CD14-positive monocyte (primary cell): ENCODE measurements at regions not wholly inside any gene's neighbourhood (a gene's known extent, or its start where the extent isn't known, plus 50 kb on each side); places are given as distances from the start of the nearest gene placed in this dataset.

ENCODE experiments used
- DNase-seq, 3 donors: peaks; one replicate each; pipeline ENCODE4 v3.0.0-alpha.2; 2011 to 2022
- H2AFZ ChIP-seq: 2 replicates; pipeline ENCODE4 v1.6.0; 2012; ENCODE audit warnings: mild to moderate bottlenecking, low read depth, low read length, inconsistent platforms; ENCODE audit not compliant: insufficient read depth, poor library complexity, severe bottlenecking
- H3K27ac ChIP-seq, 2 donors: 1 replicate in 1 of 2; 2 replicates in 1 of 2; pipeline ENCODE4 v1.5.1; 2012 to 2013; ENCODE audit warnings: low read length in 2 of 2, control low read depth in 1 of 2, inconsistent platforms in 1 of 2, low read depth in 1 of 2, mild to moderate bottlenecking in 1 of 2
- H3K27me3 ChIP-seq, 2 donors: one replicate each; pipeline versions ENCODE4 v1.6.0 to v1.6.1; 2011 to 2013; ENCODE audit warnings: low read length in 2 of 2; ENCODE audit not compliant: control insufficient read depth in 2 of 2, insufficient read depth in 2 of 2
- H3K36me3 ChIP-seq, 2 donors: replicated peaks in 1 of 2; 1 replicate in 1 of 2; 2 replicates in 1 of 2; pipeline versions ENCODE4 v1.5.1 to v1.6.1; 2012 to 2013; ENCODE audit warnings: low read length in 2 of 2, control low read depth in 1 of 2, inconsistent platforms in 1 of 2, mild to moderate bottlenecking in 1 of 2; ENCODE audit not compliant: insufficient read depth in 2 of 2, control insufficient read depth in 1 of 2
- H3K4me1 ChIP-seq, 2 donors: 1 replicate in 1 of 2; 2 replicates in 1 of 2; pipeline versions ENCODE4 v1.5.1 to v1.6.1; 2012 to 2013; ENCODE audit warnings: low read length in 2 of 2, control low read depth in 1 of 2, inconsistent platforms in 1 of 2, mild to moderate bottlenecking in 1 of 2, moderate library complexity in 1 of 2; ENCODE audit not compliant: insufficient read depth in 2 of 2, control insufficient read depth in 1 of 2
- H3K4me2 ChIP-seq: replicated peaks from 2 replicates; pipeline ENCODE3; 2012; ENCODE audit warnings: low read length, moderate library complexity, mild to moderate bottlenecking; ENCODE audit not compliant: poor library complexity, severe bottlenecking; ENCODE audit errors: extremely low read depth
- H3K4me3 ChIP-seq, 3 experiments: fragments of 200-600 bp in 1 of 3; sonication (generic) in 1 of 3; replicated peaks in 1 of 3; 1 replicate in 2 of 3; 2 replicates in 1 of 3; pipeline ENCODE4 v1.5.1; 2011 to 2013; ENCODE audit warnings: low read length in 3 of 3, mild to moderate bottlenecking in 3 of 3, control low read depth in 2 of 3, low read depth in 2 of 3, inconsistent platforms in 1 of 3, moderate library complexity in 1 of 3
- H3K79me2 ChIP-seq: 2 replicates; pipeline ENCODE4 v1.6.0; 2012; ENCODE audit warnings: mild to moderate bottlenecking, control low read depth, inconsistent platforms, low read length, moderate library complexity; ENCODE audit not compliant: insufficient read depth
- H3K9ac ChIP-seq: 2 replicates; pipeline ENCODE4 v1.6.0; 2017; ENCODE audit warnings: low read length, mild to moderate bottlenecking; ENCODE audit not compliant: insufficient read depth, poor library complexity, severe bottlenecking
- H3K9me3 ChIP-seq, 2 donors: replicated peaks in 1 of 2; 1 replicate in 1 of 2; 2 replicates in 1 of 2; pipeline versions ENCODE4 v1.5.1 to v1.6.1; 2012 to 2013; ENCODE audit warnings: low read length in 2 of 2, control low read depth in 1 of 2; ENCODE audit not compliant: control insufficient read depth in 1 of 2, insufficient read depth in 1 of 2
- H4K20me1 ChIP-seq: 2 replicates; pipeline ENCODE4 v1.6.0; 2012; ENCODE audit warnings: mild to moderate bottlenecking, low read length, control low read depth, moderate library complexity; ENCODE audit not compliant: insufficient read depth
- H3K27ac Mint-ChIP-seq, 7 donors: one replicate each; pipeline ENCODE4 v1.8.0; 2020; ENCODE audit warnings: mild to moderate bottlenecking in 7 of 7, mixed read lengths in 7 of 7, moderate library complexity in 6 of 7, inconsistent platforms in 2 of 7
- H3K27me3 Mint-ChIP-seq, 3 donors: one replicate each; pipeline ENCODE4 v1.8.0; 2021 to 2022; ENCODE audit warnings: low read depth in 3 of 3, mild to moderate bottlenecking in 3 of 3, mixed read lengths in 3 of 3, moderate library complexity in 3 of 3, inconsistent platforms in 1 of 3
- H3K36me3 Mint-ChIP-seq, 2 donors: one replicate each; pipeline ENCODE4 v1.8.0; 2020; ENCODE audit warnings: mixed read lengths in 2 of 2, inconsistent platforms in 1 of 2, mild to moderate bottlenecking in 1 of 2
- H3K4me1 Mint-ChIP-seq: one replicate; pipeline ENCODE4 v1.8.0; 2020; ENCODE audit warnings: mild to moderate bottlenecking, mixed read lengths
- H3K4me3 Mint-ChIP-seq, 2 donors: one replicate each; pipeline ENCODE4 v1.8.0; 2020; ENCODE audit warnings: mild to moderate bottlenecking in 2 of 2, mixed read lengths in 2 of 2, moderate library complexity in 1 of 2
- H3K9me3 Mint-ChIP-seq, 7 donors: one replicate each; pipeline ENCODE4 v1.8.0; 2020 to 2022; ENCODE audit warnings: mixed read lengths in 7 of 7, mild to moderate bottlenecking in 6 of 7, moderate library complexity in 6 of 7, inconsistent platforms in 2 of 7
- WGBS: methylation state at CpG from one replicate; pipeline ENCODE4 v1.1.5; 2013; ENCODE audit warnings: missing lambda C conversion rate; ENCODE audit not compliant: insufficient coverage; 5-methylcytosine and 5-hydroxymethylcytosine counted together
- intact Hi-C, 2 donors: fragments of 100-400 bp; cut with micrococcal nuclease; formaldehyde crosslinking; loops; one replicate each; pipeline versions ENCODE4 v1.15.0 to v1.15.1; 2023
- TF ChIP-seq, protein P1 (sequence below): fragments of 200-600 bp; IDR thresholded peaks from one replicate; pipeline ENCODE4 v1.8.0; 2022; ENCODE audit warnings: antibody characterized with exemption, mild to moderate bottlenecking

DNA sequence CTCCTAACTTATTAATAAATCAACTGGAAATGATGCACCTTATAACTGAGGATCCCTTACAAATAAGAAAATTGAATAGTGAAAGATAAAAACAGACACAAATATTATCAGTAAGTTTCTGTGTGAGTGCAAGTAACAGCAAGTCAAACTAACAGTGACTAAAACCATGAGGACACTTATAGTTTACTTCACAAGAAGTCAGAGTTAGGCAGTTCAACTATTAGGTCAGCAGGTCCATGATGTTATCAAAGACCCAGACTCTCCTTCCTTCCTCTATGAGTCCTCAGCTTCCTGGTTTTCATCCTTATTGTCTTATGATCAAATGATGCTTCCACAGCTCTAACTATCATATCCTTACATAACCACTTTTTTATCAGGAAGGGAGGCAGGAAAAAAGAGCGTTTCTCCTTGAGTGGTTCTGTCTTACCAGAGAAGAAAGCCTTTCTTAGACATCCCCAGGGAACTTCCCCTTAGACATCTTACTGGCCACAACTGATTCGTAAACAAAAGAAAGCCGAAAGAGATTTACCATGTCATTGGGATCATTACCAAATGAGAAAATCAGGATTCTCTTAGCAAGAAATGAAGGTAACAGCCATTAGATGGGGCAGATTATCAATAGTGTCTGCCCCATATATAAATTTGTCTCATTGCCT lies 114.3 kb upstream of the LRFN2 start:
- no peaks in the 10 kb centered on the region for H3K79me2 ChIP-seq
- H4K20me1 ChIP-seq, result no peaks in the 10 kb centered on the region
- H3K4me2 ChIP-seq, result no peak overlapping the region
- H3K4me3 Mint-ChIP-seq, result no peak overlapping the region
- no peak overlapping the region for H3K4me3 ChIP-seq
- TF ChIP-seq, protein P1, sequence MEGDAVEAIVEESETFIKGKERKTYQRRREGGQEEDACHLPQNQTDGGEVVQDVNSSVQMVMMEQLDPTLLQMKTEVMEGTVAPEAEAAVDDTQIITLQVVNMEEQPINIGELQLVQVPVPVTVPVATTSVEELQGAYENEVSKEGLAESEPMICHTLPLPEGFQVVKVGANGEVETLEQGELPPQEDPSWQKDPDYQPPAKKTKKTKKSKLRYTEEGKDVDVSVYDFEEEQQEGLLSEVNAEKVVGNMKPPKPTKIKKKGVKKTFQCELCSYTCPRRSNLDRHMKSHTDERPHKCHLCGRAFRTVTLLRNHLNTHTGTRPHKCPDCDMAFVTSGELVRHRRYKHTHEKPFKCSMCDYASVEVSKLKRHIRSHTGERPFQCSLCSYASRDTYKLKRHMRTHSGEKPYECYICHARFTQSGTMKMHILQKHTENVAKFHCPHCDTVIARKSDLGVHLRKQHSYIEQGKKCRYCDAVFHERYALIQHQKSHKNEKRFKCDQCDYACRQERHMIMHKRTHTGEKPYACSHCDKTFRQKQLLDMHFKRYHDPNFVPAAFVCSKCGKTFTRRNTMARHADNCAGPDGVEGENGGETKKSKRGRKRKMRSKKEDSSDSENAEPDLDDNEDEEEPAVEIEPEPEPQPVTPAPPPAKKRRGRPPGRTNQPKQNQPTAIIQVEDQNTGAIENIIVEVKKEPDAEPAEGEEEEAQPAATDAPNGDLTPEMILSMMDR, result no peak
- no peaks in the 10 kb centered on the region for H3K27me3 ChIP-seq
- no peak for DNase-seq
- no peaks in the 10 kb centered on the region for H3K4me1 ChIP-seq
- H3K27ac ChIP-seq, result no peak overlapping the region
- no peak overlapping the region for H2AFZ ChIP-seq
- WGBS, result no CpG with 5 or more reads among the region's 3 CpGs
- H3K4me1 Mint-ChIP-seq, result no peaks in the 10 kb centered on the region
- H3K9me3 Mint-ChIP-seq, result peaks cover 0 to 4% (median 0%) of the 10 kb centered on the region in 7 donors
- peaks cover 9 to 17% (median 16%) of the 10 kb centered on the region in 3 donors for H3K27me3 Mint-ChIP-seq
- H3K36me3 Mint-ChIP-seq, result no peaks in the 10 kb centered on the region
- H3K9ac ChIP-seq, result no peak overlapping the region
- H3K36me3 ChIP-seq, result no peaks in the 10 kb centered on the region
- no peaks in the 10 kb centered on the region for H3K9me3 ChIP-seq
- H3K27ac Mint-ChIP-seq, result no peak overlapping the region
- intact Hi-C loops, result no loop called here

DNA sequence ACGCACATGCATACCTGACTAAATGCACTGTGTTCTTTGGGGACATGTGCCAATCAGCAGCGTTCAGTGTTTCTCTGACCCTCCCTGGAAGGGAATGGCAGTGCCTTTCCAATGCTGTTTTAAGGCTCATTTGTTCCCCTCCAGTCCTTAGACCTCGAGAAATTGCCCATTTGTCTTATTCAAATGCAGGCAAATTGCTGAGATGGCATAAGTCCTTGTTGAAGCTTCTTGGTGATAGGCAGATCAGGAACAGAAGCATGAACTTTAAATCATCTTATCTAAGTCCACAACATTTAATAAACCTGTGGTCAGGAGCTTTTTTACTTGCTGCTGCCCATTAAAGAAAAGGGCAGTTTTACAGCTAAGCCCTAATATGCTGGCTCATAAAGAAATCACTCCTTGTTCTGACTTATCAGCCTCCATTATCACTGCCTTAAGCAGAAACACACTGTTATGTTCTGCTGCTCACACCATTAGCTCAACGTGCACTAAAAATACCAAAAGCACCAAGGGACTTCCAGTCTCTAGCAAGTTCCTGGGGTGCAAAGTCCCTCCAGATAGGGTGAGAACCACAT lies 112.9 kb upstream of the LRFN2 start:
- H3K9ac ChIP-seq, result no peak overlapping the region
- TF ChIP-seq, protein P1, result no peak
- peaks cover 9 to 19% (median 13%) of the 10 kb centered on the region in 3 donors for H3K27me3 Mint-ChIP-seq
- no peaks in the 10 kb centered on the region for H3K36me3 Mint-ChIP-seq
- H3K36me3 ChIP-seq, result no peaks in the 10 kb centered on the region
- no peak overlapping the region for H2AFZ ChIP-seq
- intact Hi-C loops, result no loop called here
- no peak overlapping the region for H3K4me2 ChIP-seq
- H3K9me3 ChIP-seq, result no peaks in the 10 kb centered on the region
- H4K20me1 ChIP-seq, result no peaks in the 10 kb centered on the region
- no peak overlapping the region for H3K27ac Mint-ChIP-seq
- H3K4me3 ChIP-seq, result no peak overlapping the region
- no peak overlapping the region for H3K4me3 Mint-ChIP-seq
- 50% methylated on average over 2 of the region's 4 CpGs for WGBS
- no peaks in the 10 kb centered on the region for H3K4me1 Mint-ChIP-seq
- no peaks in the 10 kb centered on the region for H3K79me2 ChIP-seq
- H3K27me3 ChIP-seq, result no peaks in the 10 kb centered on the region
- peaks cover 0 to 4% (median 0%) of the 10 kb centered on the region in 7 donors for H3K9me3 Mint-ChIP-seq
- no peak overlapping the region for H3K27ac ChIP-seq
- DNase-seq, result no peak
- no peaks in the 10 kb centered on the region for H3K4me1 ChIP-seq
